Effector memory CD8-positive, alpha-beta T cell (primary cell): ENCODE measurements at regions not wholly inside any gene's neighbourhood (a gene's known extent, or its start where the extent isn't known, plus 50 kb on each side); places are given as distances from the start of the nearest gene placed in this dataset.
"Not testable (repeated sequence)": the region's sequence is repeated elsewhere in the genome, so short reads cannot be mapped to it uniquely, and the experiment has no call there.

Experiments used
- ATAC-seq: fragments of 150-1000 bp; cut with Tn5 transposase; replicated peaks from 2 replicates; pipeline ENCODE4 v1.10.0; 2021; ENCODE audit warnings: mild to moderate bottlenecking, moderate library complexity
- DNase-seq, 3 experiments: peaks; one replicate each; pipeline ENCODE4 v3.0.0; 2021
- H3K27ac Mint-ChIP-seq, 2 donors: one replicate each; pipeline ENCODE4 v1.8.0; 2022; ENCODE audit warnings: mild to moderate bottlenecking in 2 of 2, mixed read lengths in 2 of 2, moderate library complexity in 2 of 2
- H3K27me3 Mint-ChIP-seq, 2 donors: one replicate each; pipeline ENCODE4 v1.8.0; 2022; ENCODE audit warnings: mixed read lengths in 2 of 2
- H3K36me3 Mint-ChIP-seq: one replicate; pipeline ENCODE4 v1.8.0; 2022; ENCODE audit warnings: mild to moderate bottlenecking, moderate library complexity, mixed read lengths; ENCODE audit not compliant: insufficient read depth
- H3K4me1 Mint-ChIP-seq, 2 donors: one replicate each; pipeline ENCODE4 v1.8.0; 2022; ENCODE audit warnings: low read depth in 2 of 2, mixed read lengths in 2 of 2
- H3K4me3 Mint-ChIP-seq, 2 donors: one replicate each; pipeline ENCODE4 v1.8.0; 2022; ENCODE audit warnings: mild to moderate bottlenecking in 2 of 2, mixed read lengths in 2 of 2, moderate library complexity in 2 of 2
- H3K9me3 Mint-ChIP-seq, 2 donors: one replicate each; pipeline ENCODE4 v1.8.0; 2022; ENCODE audit warnings: mixed read lengths in 2 of 2

DNA sequence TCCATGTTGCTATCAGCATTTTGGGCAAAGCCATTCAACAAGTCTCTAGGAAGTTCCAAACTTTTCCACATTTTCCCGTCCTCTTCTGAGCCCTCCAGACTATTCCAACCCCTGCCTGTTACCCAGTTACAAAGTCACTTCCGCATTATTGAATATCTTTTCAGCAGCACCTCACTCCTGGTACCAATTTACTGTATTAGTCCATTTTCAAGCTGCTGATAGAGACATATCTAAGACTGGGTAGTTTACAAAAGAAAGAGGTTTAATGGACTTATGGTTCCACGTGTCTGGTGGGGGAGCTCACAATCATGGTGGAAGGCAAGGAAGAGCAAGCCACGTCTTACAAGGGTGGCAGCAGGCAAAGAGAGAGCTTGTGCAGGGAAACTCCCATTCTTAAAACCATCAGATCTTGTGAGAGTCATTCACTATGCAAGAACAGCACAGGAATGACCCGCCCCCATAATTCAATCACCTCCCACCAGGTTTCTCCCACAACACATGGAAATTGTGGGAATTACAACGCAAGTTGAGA is 435.6 kb upstream of the GRM7 start:
- ATAC-seq (no peak), DNase-seq (no peak)
- H3K4me3 Mint-ChIP-seq, result no peak overlapping the region
- H3K36me3 Mint-ChIP-seq, result no peaks in the 10 kb centered on the region
- peaks cover 7 to 32% of the 10 kb centered on the region in 2 donors for H3K9me3 Mint-ChIP-seq
- no peaks in the 10 kb centered on the region for H3K27me3 Mint-ChIP-seq
- H3K4me1 Mint-ChIP-seq, result no peaks in the 10 kb centered on the region
- no peak overlapping the region for H3K27ac Mint-ChIP-seq

DNA sequence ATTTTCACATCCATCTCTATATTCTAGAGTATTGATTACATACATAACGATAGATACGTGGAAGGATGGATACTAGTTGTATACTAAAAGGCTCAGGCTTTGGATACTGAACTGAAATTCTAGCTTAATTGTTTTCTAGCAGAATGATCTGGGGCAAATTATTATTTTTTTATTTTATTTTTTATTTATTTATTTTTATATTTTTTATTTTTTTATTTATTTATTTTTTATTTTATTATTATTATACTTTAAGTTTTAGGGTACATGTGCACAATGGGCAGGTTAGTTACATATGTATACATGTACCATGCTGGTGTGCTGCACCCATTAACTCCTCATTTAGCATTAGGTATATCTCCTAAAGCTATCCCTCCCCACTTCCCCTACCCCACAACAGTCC is 432.6 kb upstream of the GRM7 start:
- not testable (repeated sequence) for H3K4me1 Mint-ChIP-seq, H3K27me3 Mint-ChIP-seq

DNA sequence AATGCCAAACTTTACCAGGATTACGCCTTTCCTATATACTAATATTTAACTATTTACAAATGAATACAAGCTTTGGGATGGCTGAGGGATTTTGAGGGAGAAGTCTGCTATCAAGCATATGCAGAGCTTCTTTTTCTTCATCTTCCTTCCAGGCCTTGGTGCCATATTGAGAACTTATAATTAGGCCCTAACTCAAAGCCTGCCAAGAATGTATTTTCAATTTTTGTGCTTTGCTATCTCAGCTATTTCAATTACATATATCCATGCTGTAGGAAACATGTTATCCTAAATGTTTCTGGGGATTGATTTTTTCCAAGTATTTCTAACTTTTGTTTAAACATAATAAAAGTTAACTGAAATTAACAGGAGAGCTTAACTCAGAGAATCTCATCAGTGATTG is 425.0 kb upstream of the GRM7 start:
- DNase-seq (no peak), ATAC-seq (no peak)
- no peaks in the 10 kb centered on the region for H3K27me3 Mint-ChIP-seq
- H3K4me3 Mint-ChIP-seq, result no peak overlapping the region
- peaks cover 10 to 23% of the 10 kb centered on the region in 2 donors for H3K9me3 Mint-ChIP-seq
- H3K4me1 Mint-ChIP-seq, result no peaks in the 10 kb centered on the region
- H3K36me3 Mint-ChIP-seq, result no peaks in the 10 kb centered on the region
- H3K27ac Mint-ChIP-seq, result no peak overlapping the region

More for the DNA sequence above, 432.6 kb upstream of the GRM7 start:
- H3K27ac Mint-ChIP-seq, ATAC-seq, DNase-seq, H3K36me3 Mint-ChIP-seq, H3K4me3 Mint-ChIP-seq: not testable (repeated sequence)
- peaks cover 10 to 35% of the 10 kb centered on the region in 2 donors for H3K9me3 Mint-ChIP-seq

DNA sequence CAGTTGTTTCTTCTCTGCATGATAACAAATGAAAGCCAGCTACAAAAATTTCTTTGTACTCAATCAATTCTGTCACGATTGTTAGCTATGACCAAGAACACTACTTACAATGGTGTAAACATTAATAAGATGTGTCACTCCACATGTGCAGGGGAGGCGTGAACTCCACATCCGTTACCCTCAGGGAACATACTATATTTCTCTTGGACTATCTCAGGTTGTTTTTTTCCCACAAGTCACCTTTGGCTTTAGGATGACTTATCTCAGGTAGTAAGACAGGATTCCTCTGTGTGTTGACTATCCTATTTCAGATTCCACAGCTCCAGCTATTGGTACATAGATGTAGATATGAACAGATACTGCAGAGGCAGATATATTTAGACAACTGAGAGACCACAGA is 423.3 kb upstream of the GRM7 start:
- Mint-ChIP-seq H3K4me3 (no peak overlapping the region), H3K36me3 (no peaks in the 10 kb centered on the region), H3K27ac (no peak overlapping the region), H3K4me1 (no peaks in the 10 kb centered on the region), H3K27me3 (no peaks in the 10 kb centered on the region), H3K9me3 (peaks cover 12 to 22% of the 10 kb centered on the region in 2 donors)
- no peak for DNase-seq
- ATAC-seq, result no peak

DNA sequence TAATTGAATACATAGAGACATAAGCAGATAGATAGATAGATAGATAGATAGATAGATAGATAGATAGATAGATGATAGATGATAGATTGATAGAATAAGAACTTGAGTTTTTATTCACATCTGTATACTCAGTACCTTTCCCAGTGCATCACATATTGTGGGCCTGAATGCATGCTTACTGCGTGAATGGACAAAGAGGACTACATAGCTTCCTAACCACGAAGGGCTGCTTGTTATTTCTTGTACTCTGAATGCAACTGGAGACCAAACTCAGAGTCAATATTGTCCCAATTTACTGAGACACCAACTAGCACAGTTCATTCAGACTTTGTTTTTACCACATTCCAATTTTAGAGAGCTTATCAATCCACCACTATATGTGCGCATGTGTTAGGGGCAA is 422.9 kb upstream of the GRM7 start:
- H3K27ac Mint-ChIP-seq, result no peak overlapping the region
- DNase-seq (no peak), ATAC-seq (no peak)
- H3K4me3 Mint-ChIP-seq, result no peak overlapping the region
- no peaks in the 10 kb centered on the region for H3K27me3 Mint-ChIP-seq
- H3K4me1 Mint-ChIP-seq, result no peaks in the 10 kb centered on the region
- no peaks in the 10 kb centered on the region for H3K36me3 Mint-ChIP-seq
- peaks cover 12 to 22% of the 10 kb centered on the region in 2 donors for H3K9me3 Mint-ChIP-seq

DNA sequence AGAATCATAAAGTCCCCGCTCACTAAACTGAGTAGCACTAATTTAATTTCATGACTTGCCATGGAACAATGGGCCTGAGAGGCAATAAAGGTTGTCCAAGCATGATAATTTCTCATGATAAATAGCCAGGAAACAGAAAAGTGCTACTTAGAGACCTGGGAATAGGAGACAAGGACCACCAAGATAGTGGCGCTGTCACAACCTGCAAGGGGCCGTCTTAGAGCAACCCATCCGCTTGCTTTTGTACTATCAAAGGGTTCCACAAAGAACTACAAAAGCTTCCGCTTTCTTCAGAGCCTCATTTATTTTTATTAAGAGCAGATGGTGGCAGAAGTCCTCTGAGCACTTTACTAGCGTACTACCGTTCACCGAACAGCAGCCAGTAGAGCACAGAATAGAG is 421.7 kb upstream of the GRM7 start:
- ATAC-seq, result no peak
- Mint-ChIP-seq H3K27ac (no peak overlapping the region), H3K4me3 (no peak overlapping the region), H3K27me3 (no peaks in the 10 kb centered on the region), H3K4me1 (no peaks in the 10 kb centered on the region), H3K36me3 (no peaks in the 10 kb centered on the region), H3K9me3 (peaks cover 9 to 22% of the 10 kb centered on the region in 2 donors)
- no peak for DNase-seq

DNA sequence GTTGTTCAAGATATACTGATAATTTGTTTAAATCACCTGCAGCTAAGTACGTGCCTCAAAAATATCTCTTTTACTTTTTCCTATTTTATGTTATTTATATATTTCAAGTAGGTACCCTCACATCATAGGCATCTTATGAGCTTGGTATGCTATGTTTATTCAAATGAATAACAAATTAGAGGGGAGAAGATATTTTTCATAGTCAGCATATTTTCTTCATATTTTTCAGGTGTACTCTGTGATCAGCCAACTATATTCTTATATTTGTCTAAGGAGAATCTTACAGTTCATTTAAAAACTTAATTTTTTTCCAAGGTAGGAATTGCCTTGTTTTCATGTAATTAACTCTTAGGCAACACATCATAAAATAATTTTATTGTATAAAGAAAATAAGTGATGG is 421.1 kb upstream of the GRM7 start:
- peaks cover 14 to 27% of the 10 kb centered on the region in 2 donors for H3K9me3 Mint-ChIP-seq
- H3K27ac Mint-ChIP-seq, result no peak overlapping the region
- no peak overlapping the region for H3K4me3 Mint-ChIP-seq
- DNase-seq, result no peak
- H3K27me3 Mint-ChIP-seq, result no peaks in the 10 kb centered on the region
- no peaks in the 10 kb centered on the region for H3K36me3 Mint-ChIP-seq
- no peak for ATAC-seq
- H3K4me1 Mint-ChIP-seq, result no peaks in the 10 kb centered on the region

DNA sequence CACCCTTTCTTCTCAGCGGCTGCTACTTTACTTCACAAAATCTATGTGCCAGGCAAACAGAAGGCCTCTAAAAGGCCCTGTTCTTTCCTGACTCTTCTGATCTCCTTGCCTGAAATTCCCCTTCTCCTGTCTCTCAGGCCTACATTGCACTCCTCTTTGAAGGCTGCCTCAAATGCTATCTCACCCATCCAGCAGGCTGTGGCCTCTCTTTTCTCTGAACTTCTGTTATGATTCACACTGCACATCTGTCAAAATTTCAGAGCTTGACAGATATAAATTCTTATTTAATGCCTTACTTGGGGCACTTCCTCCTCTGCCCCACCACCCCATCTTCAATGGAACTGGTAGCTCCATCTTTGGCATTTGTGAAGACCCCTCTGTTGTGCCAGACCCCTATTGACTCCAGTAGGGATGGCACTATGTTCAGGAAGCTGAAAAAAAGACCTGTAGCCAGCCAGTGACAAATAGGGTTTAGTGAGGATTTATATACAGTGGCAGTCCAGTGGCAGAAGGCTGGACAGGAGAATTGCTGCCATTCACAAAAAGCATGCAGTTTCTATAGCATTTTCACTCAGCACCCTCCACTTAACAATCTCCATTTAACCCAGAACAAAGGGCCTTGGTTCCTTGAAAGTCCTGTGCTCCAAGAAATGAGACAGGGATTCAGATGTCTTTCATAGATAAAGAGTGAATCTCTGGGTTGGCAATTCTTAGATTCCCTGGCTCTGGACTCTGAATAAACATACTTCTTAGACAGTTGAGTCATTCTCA is 415.8 kb upstream of the GRM7 start:
- Mint-ChIP-seq H3K27ac (no peak overlapping the region), H3K4me1 (no peaks in the 10 kb centered on the region), H3K9me3 (peaks cover 10 to 26% of the 10 kb centered on the region in 2 donors), H3K4me3 (no peak overlapping the region), H3K27me3 (no peaks in the 10 kb centered on the region), H3K36me3 (no peaks in the 10 kb centered on the region)
- DNase-seq (no peak), ATAC-seq (no peak)

DNA sequence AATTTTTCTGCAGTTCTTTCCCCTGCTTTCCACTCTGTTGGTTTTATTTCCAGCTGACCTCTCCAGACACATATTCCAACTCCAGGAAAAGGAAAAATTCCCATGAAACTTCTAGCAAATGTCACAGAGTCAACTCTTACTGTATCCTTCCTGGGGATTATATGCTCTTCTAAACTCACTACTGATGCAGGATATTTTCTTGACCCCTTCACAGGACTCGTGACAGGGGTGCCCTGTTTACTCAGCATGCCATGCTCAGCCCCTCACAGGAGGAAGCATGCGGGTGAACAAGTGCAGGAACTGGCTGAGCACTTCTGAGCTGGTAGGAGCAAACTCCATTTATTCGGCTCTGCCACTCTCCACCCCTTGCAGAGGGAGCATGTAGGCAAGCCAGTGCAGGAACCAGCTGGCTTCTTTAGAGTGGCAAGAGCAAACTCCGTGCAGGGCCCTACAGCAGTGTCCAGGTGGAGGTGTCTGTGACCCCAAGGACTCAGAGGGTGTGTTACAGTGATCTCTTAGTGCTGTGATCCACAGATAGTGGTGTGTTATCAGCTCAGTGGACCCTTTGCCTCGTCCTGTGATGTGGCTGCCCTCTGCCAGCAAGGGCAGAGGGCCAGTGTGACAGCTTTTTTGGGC is 413.6 kb upstream of the GRM7 start:
- no peaks in the 10 kb centered on the region for H3K4me1 Mint-ChIP-seq
- DNase-seq (no peak), ATAC-seq (no peak)
- no peak overlapping the region for H3K4me3 Mint-ChIP-seq
- H3K27me3 Mint-ChIP-seq, result no peaks in the 10 kb centered on the region
- H3K9me3 Mint-ChIP-seq, result peaks cover 6 to 20% of the 10 kb centered on the region in 2 donors
- no peak overlapping the region for H3K27ac Mint-ChIP-seq
- no peaks in the 10 kb centered on the region for H3K36me3 Mint-ChIP-seq

DNA sequence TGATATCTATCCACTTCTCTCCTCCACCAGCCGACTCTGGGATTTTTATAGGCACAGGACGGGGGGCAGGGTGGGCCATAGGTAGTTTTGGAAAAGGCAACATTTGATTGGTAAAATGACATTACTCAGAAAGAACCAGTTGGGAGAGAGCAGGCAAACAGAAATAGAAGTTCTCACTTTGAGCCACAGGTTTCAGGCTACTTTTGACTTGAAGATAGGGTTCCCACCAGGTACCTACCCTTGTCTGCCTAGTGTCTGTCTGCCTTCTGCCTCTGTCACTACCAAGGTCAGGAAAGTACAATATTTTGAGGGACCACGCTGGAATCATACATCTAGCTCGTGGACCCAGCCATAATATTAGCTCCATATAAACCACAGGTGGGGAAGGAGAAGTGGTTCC is 412.9 kb upstream of the GRM7 start:
- ATAC-seq (no peak), DNase-seq (no peak)
- H3K4me3 Mint-ChIP-seq, result no peak overlapping the region
- H3K4me1 Mint-ChIP-seq, result no peaks in the 10 kb centered on the region
- H3K36me3 Mint-ChIP-seq, result no peaks in the 10 kb centered on the region
- H3K27me3 Mint-ChIP-seq, result no peaks in the 10 kb centered on the region
- no peak overlapping the region for H3K27ac Mint-ChIP-seq
- peaks cover 9 to 20% of the 10 kb centered on the region in 2 donors for H3K9me3 Mint-ChIP-seq

DNA sequence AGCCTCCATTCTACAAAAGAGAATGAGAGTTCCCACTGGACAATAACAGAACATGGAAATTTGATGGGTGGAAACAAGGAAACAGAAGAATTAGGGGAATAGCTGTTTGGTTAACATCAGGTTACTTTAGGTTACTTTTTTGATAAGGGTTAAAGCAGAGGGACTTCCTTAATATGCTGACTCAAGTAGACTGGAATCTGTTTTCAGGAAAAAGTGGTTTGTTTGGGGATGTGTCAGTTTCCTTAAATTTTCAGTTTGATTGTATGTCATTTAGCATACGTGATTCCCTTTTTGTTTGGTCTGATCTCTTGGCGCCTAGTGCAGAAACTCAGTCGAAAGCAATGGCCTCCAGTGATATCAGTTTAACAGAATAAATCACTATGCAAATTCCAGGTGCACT is 411.8 kb upstream of the GRM7 start:
- no peaks in the 10 kb centered on the region for H3K27me3 Mint-ChIP-seq
- no peaks in the 10 kb centered on the region for H3K36me3 Mint-ChIP-seq
- H3K4me3 Mint-ChIP-seq, result no peak overlapping the region
- DNase-seq (no peak), ATAC-seq (no peak)
- H3K4me1 Mint-ChIP-seq, result no peaks in the 10 kb centered on the region
- no peak overlapping the region for H3K27ac Mint-ChIP-seq
- peaks cover 9 to 20% of the 10 kb centered on the region in 2 donors for H3K9me3 Mint-ChIP-seq

DNA sequence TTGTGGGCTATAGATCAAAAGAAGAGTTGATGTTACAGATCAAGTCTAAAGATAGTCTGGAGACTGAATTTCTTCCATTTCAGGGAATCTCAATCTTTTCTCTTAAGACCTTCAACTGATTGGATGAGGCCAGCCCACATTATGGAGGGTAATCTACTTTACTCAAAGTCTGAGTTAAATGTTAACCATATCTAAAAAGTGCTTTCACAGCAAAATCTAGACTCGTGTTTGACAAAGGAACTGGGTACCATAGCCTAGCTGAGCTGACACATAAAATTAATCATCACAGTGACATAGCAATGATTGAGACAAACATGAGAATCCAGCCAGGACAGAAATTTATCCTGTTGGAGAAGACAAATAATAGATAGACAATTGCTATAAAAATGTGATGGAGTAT is 407.9 kb upstream of the GRM7 start:
- Mint-ChIP-seq H3K27me3 (no peaks in the 10 kb centered on the region), H3K4me3 (no peak overlapping the region)
- ATAC-seq, result no peak

DNA sequence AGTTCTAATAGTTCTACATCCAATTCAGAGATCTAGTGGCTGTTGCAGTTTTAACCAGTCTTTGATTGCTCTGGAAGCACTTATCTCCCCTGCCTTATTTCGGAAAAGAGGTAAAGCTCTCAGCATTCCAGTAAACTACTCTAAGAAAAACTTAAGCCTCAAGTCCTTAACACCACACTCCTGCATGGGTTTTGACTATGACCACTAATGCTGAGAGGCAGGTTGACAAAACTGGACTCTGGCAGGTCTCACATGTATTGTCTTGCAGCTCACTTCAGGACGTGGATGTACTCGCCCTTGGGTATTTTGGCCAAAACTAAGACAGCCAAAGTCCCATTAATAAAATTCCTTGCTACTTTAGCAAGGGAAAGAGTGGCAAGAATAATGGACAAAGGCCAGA is 405.9 kb upstream of the GRM7 start:
- H3K4me1 Mint-ChIP-seq, result no peaks in the 10 kb centered on the region
- H3K27me3 Mint-ChIP-seq, result no peaks in the 10 kb centered on the region
- peaks cover 0 to 3% of the 10 kb centered on the region in 2 donors for H3K9me3 Mint-ChIP-seq
- no peak for DNase-seq
- no peak overlapping the region for H3K27ac Mint-ChIP-seq
- H3K36me3 Mint-ChIP-seq, result no peaks in the 10 kb centered on the region
- no peak overlapping the region for H3K4me3 Mint-ChIP-seq
- no peak for ATAC-seq

More for the DNA sequence above, 407.9 kb upstream of the GRM7 start:
- DNase-seq, result no peak
- Mint-ChIP-seq H3K9me3 (peaks cover 0 to 3% of the 10 kb centered on the region in 2 donors), H3K36me3 (no peaks in the 10 kb centered on the region), H3K4me1 (no peaks in the 10 kb centered on the region), H3K27ac (no peak overlapping the region)

DNA sequence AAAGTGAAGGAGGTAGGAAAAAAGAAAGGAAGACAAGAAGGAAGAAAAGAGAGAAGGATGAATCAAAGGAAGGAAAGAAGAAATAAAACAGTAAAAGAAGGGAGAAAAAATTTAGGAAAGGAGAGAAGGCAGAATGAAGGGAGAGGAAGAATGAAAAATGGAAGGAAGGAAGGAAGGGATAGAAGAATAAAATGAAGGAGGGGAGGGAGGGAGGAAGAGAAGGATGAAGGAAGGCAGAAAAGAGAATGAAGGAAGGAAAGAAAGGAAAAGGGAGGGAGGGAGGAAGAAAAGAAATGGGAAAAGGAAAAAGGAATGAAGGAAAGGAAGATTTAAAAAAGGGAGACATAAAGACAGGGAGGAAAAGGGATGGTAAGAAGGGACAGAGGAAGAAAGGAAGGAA is 393.7 kb upstream of the GRM7 start:
- no peaks in the 10 kb centered on the region for H3K27me3 Mint-ChIP-seq
- no peak overlapping the region for H3K27ac Mint-ChIP-seq
- no peak overlapping the region for H3K4me3 Mint-ChIP-seq
- ATAC-seq (no peak), DNase-seq (no peak)
- H3K36me3 Mint-ChIP-seq, result no peaks in the 10 kb centered on the region
- no peaks in the 10 kb centered on the region for H3K4me1 Mint-ChIP-seq
- peaks cover 5 to 6% of the 10 kb centered on the region in 2 donors for H3K9me3 Mint-ChIP-seq
